Activated T-helper 2 cell treated with anti-CD3 and anti-CD28 coated beads, Interferon-gamma antibody, Interleukin-2, Interleukin-4, amounts not matched to agents 10 μg/mL and 5 μg/mL and 100 μg/mL, durations not matched to agents 14 hours and 24 hours and 36 hours (primary cell): ENCODE measurements at regions not wholly inside any gene's neighbourhood (a gene's known extent, or its start where the extent isn't known, plus 50 kb on each side); places are given as distances from the start of the nearest gene placed in this dataset.

Experiments used
- DNase-seq: peaks from one replicate; pipeline ENCODE4 v3.0.0; 2021; ENCODE audit warnings: low spot score
- H3K27ac Mint-ChIP-seq: one replicate; pipeline ENCODE4 v1.8.0; 2021; ENCODE audit warnings: mixed read lengths
- H3K27me3 Mint-ChIP-seq: one replicate; pipeline ENCODE4 v1.8.0; 2021; ENCODE audit warnings: low read depth, mixed read lengths
- H3K36me3 Mint-ChIP-seq: one replicate; pipeline ENCODE4 v1.8.0; 2021; ENCODE audit warnings: low read depth, mixed read lengths
- H3K4me1 Mint-ChIP-seq: one replicate; pipeline ENCODE4 v1.8.0; 2021; ENCODE audit warnings: low read depth, mixed read lengths
- H3K4me3 Mint-ChIP-seq: one replicate; pipeline ENCODE4 v1.8.0; 2021; ENCODE audit warnings: low read depth, mild to moderate bottlenecking, moderate library complexity, mixed read lengths
- H3K9me3 Mint-ChIP-seq: one replicate; pipeline ENCODE4 v1.8.0; 2021; ENCODE audit warnings: mixed read lengths
- intact Hi-C: fragments of 100-400 bp; cut with micrococcal nuclease; formaldehyde crosslinking; loops from one replicate; pipeline ENCODE4 v1.15.1; 2023

DNA sequence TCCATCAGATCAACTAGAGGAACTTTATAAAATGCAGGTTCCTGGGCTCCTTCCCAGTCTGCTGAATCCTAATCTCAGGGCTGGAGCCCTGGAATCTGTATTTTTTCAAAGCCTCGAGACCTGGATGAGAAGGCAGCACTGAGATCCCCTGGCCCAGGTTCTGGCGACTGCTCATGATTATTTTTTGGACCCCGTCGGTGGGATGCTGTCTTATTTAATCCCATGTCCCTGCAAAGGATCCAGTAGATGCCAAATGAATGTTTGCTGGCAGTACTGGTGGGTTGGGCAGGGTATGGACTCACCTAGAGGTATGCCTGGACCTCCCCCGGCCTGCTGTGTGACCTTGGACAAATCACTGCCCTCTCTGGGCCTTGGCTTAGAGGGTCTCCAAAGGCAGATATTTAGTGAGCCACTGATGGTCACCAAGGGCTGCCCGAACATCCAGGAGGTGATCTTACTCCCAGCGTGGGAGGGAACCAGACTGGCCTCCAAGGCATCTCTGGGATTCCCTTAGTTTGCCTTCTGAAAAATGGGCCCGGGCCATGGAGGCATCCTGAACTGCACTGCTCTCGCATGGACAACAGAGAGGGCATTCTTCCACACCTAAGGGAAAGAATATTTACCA is 91.6 kb upstream of the RUNX3 start:
- no peaks in the 10 kb centered on the region for H3K36me3 Mint-ChIP-seq
- peaks cover 84% of the 10 kb centered on the region for H3K4me1 Mint-ChIP-seq
- intact Hi-C loops, result loop anchor here (1.0 to 2.0 kb wide), 4 partner anchors 15 to 66 kb away; no protein-coding TSS in a partner anchor
- no peaks in the 10 kb centered on the region for H3K9me3 Mint-ChIP-seq
- peak overlapping the region; percentile 96 for H3K27ac Mint-ChIP-seq
- no peaks in the 10 kb centered on the region for H3K27me3 Mint-ChIP-seq
- H3K4me3 Mint-ChIP-seq, result no peak overlapping the region
- DNase-seq, result no peak

- H3K27ac Mint-ChIP-seq, result peak overlapping the region; percentile 96
- peaks cover 83% of the 10 kb centered on the region for H3K4me1 Mint-ChIP-seq
- no peaks in the 10 kb centered on the region for H3K9me3 Mint-ChIP-seq
- intact Hi-C loops, result no loop called here
- no peak overlapping the region for H3K4me3 Mint-ChIP-seq
- no peaks in the 10 kb centered on the region for H3K36me3 Mint-ChIP-seq
- DNase-seq, result no peak
- no peaks in the 10 kb centered on the region for H3K27me3 Mint-ChIP-seq
Measured at GRCh38 chr1:25020851-25021590, 90.9 kb upstream of the RUNX3 start.

DNA sequence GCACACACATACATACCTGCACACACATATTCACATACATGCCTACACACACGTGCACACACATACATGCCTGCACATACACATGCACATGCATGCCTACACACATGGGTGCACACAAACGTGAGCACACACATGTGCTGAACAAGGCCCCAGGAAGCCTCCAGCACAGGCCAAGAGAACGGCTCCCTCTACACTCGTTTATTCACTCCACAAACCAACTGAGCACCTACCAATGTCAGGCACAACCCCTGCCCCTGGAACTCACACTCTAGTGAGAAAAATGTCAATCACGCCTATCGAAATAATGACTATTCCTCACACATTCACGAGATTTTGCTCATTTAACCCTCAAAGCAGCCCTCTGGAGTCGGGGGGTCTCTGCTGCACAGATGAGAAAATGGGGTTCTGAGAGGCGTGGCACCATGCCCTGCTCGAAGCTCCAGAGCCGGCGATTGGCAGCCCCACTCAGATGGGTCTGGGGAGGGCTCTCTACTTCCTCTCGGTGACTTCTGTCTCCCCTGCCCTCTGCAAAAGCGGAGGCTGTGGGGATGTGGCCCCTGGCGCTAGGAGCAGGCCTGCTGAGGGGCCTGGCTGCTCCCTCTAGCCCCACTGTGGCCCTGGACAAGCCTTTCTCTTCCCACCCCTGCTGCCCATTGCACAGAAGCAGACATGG is 90.2 kb upstream of the RUNX3 start:
- intact Hi-C loops, result no loop called here
- Mint-ChIP-seq H3K4me1 (peaks cover 77% of the 10 kb centered on the region), H3K36me3 (no peaks in the 10 kb centered on the region), H3K4me3 (no peak overlapping the region), H3K27ac (peak overlapping the region; percentile 96), H3K27me3 (no peaks in the 10 kb centered on the region), H3K9me3 (no peaks in the 10 kb centered on the region)
- no peak for DNase-seq

- DNase-seq, result no peak
- peak overlapping the region; percentile 96 for H3K27ac Mint-ChIP-seq
- peaks cover 69% of the 10 kb centered on the region for H3K4me1 Mint-ChIP-seq
- no peaks in the 10 kb centered on the region for H3K27me3 Mint-ChIP-seq
- H3K9me3 Mint-ChIP-seq, result no peaks in the 10 kb centered on the region
- H3K4me3 Mint-ChIP-seq, result no peak overlapping the region
- H3K36me3 Mint-ChIP-seq, result no peaks in the 10 kb centered on the region
- intact Hi-C loops, result no loop called here
Measured at GRCh38 chr1:25019337-25020172, 89.5 kb upstream of the RUNX3 start.

DNA sequence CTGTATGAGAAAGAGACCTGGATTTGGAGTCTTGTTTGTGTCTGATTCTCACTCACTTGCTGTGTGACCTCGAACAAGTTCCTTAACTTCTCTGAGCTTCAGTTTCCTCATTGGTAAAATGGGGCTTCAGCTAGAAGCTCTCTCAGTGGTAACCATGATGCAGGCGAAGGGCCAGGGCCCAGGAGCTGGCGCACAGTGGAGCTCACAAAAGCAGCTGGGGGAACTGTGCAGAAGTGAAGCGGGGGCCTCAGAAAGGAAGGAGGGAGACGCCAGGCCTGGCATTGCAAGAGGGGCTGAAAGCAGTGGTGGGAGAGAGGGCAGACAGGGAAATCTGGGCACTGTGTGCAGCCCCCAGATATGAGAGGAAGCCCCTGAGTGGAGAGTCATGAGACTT is 88.9 kb upstream of the RUNX3 start:
- H3K9me3 Mint-ChIP-seq, result no peaks in the 10 kb centered on the region
- no peaks in the 10 kb centered on the region for H3K36me3 Mint-ChIP-seq
- H3K4me1 Mint-ChIP-seq, result peaks cover 64% of the 10 kb centered on the region
- no peak overlapping the region for H3K4me3 Mint-ChIP-seq
- H3K27me3 Mint-ChIP-seq, result no peaks in the 10 kb centered on the region
- no peak for DNase-seq
- peak overlapping the region; percentile 96 for H3K27ac Mint-ChIP-seq
- intact Hi-C loops, result no loop called here

- no peak for DNase-seq
- Mint-ChIP-seq H3K9me3 (no peaks in the 10 kb centered on the region), H3K4me1 (peaks cover 57% of the 10 kb centered on the region), H3K27me3 (no peaks in the 10 kb centered on the region), H3K36me3 (no peaks in the 10 kb centered on the region), H3K4me3 (no peak overlapping the region), H3K27ac (peak overlapping the region; percentile 89)
- intact Hi-C loops, result no loop called here
Measured at GRCh38 chr1:25018110-25018735, 88.1 kb upstream of the RUNX3 start.

- Mint-ChIP-seq H3K9me3 (no peaks in the 10 kb centered on the region), H3K4me3 (no peak overlapping the region), H3K36me3 (no peaks in the 10 kb centered on the region), H3K27ac (peak overlapping the region; percentile 89), H3K27me3 (no peaks in the 10 kb centered on the region), H3K4me1 (peaks cover 54% of the 10 kb centered on the region)
- intact Hi-C loops, result no loop called here
- DNase-seq, result no peak
Measured at GRCh38 chr1:25017436-25018109, 87.5 kb upstream of the RUNX3 start.

DNA sequence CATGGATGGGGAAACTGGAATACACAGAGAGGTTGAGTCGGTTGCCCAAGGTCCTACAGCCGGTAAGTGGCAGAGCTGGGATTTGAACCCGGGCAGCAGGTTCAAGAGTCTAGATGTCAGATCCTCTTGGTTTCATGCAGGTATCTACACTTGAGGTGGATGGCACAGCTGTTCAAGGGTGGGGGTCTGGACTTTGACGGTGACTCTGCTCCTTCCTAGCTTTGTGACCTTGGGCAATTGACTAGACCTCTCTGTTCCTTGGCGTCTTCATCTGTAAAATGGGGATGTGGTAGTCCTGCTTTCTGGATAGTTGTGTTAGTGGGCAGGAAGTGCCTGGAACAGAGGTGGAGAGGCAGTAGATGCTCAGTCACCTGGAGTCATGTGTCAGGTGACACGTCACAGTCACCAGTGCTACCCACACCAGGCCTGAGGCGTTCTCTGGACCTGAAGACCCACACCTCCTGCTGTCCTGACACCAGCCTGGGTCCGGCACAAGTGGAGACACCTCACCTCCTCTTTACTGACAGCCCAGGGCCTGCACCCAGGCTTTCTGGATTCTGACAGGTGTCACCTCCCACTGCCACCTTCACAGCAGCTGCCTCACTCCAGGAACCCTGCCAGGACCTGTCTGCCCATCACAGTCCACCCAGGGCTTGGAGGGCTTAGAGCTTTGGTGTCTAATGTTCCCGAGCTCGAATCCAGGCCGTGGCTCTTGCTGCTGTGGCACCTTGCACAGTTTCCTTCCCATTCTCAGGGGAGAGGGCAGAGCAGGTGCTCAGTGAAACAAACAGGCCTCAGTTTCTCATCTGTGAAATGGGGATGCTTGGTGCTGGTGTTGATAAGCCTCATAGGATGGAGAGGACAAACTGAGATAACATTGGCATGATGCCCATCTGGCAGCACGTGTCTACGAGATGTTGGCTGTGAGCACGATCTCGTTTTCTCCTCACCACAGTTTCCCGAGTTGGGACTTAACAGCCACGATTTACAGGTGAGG is 83.2 kb upstream of the RUNX3 start:
- peaks cover 43% of the 10 kb centered on the region for H3K4me1 Mint-ChIP-seq
- intact Hi-C loops, result no loop called here
- H3K4me3 Mint-ChIP-seq, result no peak overlapping the region
- no peak for DNase-seq
- no peaks in the 10 kb centered on the region for H3K27me3 Mint-ChIP-seq
- peaks cover 14% of the 10 kb centered on the region for H3K9me3 Mint-ChIP-seq
- no peaks in the 10 kb centered on the region for H3K36me3 Mint-ChIP-seq
- no peak overlapping the region for H3K27ac Mint-ChIP-seq

DNA sequence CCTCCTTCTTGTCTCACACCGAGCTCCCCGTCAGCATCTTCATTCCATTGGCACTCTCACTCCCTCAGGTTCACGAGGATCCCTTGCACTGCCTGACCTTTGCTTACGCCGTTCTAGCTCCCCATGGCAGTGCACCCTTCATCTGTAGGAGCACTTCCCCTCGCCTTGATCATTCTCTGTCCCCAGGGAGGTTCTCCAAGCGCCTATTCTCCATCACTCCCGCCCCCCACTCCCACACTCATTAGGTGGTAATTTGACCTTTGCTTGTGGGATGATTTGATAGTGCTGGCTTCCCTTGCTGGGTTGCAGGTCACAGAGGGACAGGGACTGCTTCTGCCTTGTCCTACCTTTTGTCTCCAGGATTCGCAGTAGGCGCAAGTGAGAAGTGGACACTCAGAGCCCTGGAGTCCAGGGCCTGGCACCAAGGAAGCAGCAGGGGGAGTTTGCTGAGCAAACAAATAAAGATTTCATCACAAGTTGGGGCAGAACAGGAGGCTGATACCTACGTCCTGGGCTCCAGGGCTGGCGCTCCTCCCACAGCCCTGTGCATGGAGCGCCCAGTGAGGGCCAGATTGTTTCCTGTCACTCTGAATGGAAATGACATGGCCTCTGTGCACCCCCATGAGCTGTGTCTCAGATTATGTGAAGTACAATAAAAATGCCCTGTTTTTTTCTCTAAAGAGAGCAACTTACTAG is 82.0 kb upstream of the RUNX3 start:
- peak overlapping the region; percentile 69 for H3K27ac Mint-ChIP-seq
- no peak for DNase-seq
- H3K4me3 Mint-ChIP-seq, result no peak overlapping the region
- H3K9me3 Mint-ChIP-seq, result peaks cover 14% of the 10 kb centered on the region
- H3K27me3 Mint-ChIP-seq, result no peaks in the 10 kb centered on the region
- peaks cover 43% of the 10 kb centered on the region for H3K4me1 Mint-ChIP-seq
- intact Hi-C loops, result no loop called here
- no peaks in the 10 kb centered on the region for H3K36me3 Mint-ChIP-seq

DNA sequence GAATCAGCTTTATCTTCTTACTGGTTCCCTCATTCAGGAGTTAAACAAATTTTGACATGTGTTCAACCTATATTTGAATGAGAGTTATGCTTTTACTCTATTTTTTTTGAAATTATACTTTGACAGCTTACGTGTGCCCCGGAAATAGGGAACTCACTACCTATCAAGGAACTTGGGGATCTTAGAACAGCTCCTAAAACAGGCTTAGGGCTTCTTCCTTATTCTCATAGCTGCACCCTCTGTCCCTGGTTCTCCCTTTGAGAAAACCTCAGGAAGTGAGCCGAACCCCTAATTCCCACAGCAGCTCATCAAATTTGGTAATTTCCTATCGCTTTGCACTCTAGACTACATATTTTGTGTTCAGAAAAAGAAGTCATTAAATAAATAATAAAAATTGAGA is 81.2 kb upstream of the RUNX3 start:
- H3K4me1 Mint-ChIP-seq, result peaks cover 51% of the 10 kb centered on the region
- no peak overlapping the region for H3K27ac Mint-ChIP-seq

More for the DNA sequence above, 81.2 kb upstream of the RUNX3 start:
- intact Hi-C loops, result no loop called here
- no peak for DNase-seq
- Mint-ChIP-seq H3K36me3 (no peaks in the 10 kb centered on the region), H3K27me3 (no peaks in the 10 kb centered on the region), H3K4me3 (no peak overlapping the region), H3K9me3 (peaks cover 14% of the 10 kb centered on the region)
